Activated naive CD4-positive, alpha-beta T cell treated with anti-CD3 and anti-CD28 coated beads for 36 hours (primary cell): ENCODE measurements at regions not wholly inside any gene's neighbourhood (a gene's known extent, or its start where the extent isn't known, plus 50 kb on each side); places are given as distances from the start of the nearest gene placed in this dataset.

Experiments used
- CTCF ChIA-PET: fragments of 350-600 bp; sonication (Branson Sonifier 250); formaldehyde crosslinking; loops from one replicate; lab custom pipeline; 2021; ENCODE audit warnings: antibody characterized with exemption; lab: Charles Lee
- DNase-seq: peaks from one replicate; pipeline ENCODE4 v3.0.0-alpha.2; 2020
- H3K27ac Mint-ChIP-seq: one replicate; pipeline ENCODE4 v1.8.0; 2021; ENCODE audit warnings: mild to moderate bottlenecking, mixed read lengths
- H3K27me3 Mint-ChIP-seq: one replicate; pipeline ENCODE4 v1.8.0; 2021; ENCODE audit warnings: low read depth, mixed read lengths
- H3K36me3 Mint-ChIP-seq: one replicate; pipeline ENCODE4 v1.8.0; 2021; ENCODE audit warnings: low read depth, mixed read lengths
- H3K4me1 Mint-ChIP-seq: one replicate; pipeline ENCODE4 v1.8.0; 2021; ENCODE audit warnings: low read depth, mixed read lengths
- H3K4me3 Mint-ChIP-seq: one replicate; pipeline ENCODE4 v1.8.0; 2021; ENCODE audit warnings: mild to moderate bottlenecking, moderate library complexity, mixed read lengths
- H3K9me3 Mint-ChIP-seq: one replicate; pipeline ENCODE4 v1.8.0; 2021; ENCODE audit warnings: mixed read lengths
- intact Hi-C: fragments of 100-400 bp; cut with micrococcal nuclease; formaldehyde crosslinking; loops from one replicate; pipeline ENCODE4 v1.15.1; 2023

GRCh38 chr5:89289604-89290003 is 406.6 kb upstream of the MEF2C start:
- intact Hi-C loops, result no loop called here
- Mint-ChIP-seq H3K4me1 (no peaks in the 10 kb centered on the region), H3K4me3 (no peak overlapping the region), H3K9me3 (no peaks in the 10 kb centered on the region), H3K36me3 (no peaks in the 10 kb centered on the region), H3K27ac (no peak overlapping the region), H3K27me3 (peaks cover 6% of the 10 kb centered on the region)
- DNase-seq, result no peak
- CTCF ChIA-PET, result no interaction called here

DNA sequence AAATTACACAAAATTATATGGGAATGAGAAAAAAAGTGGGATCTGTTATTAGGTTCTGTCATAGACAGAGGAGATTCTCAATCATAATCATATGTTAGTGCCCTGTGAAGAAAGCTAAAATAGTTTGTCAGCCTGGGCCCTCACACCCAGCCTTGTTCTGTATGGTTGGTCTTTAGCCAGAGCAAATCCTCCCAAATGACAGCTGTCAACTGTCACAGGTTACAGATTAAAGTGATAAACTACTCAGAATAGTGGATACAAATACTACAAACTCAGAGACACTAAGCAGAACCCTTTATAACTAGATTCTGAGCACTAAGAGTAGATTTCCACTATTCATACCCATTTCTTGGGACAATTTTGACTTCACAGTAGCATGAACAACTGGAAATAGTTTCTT is 405.0 kb upstream of the MEF2C start:
- Mint-ChIP-seq H3K36me3 (no peaks in the 10 kb centered on the region), H3K27ac (no peak overlapping the region), H3K4me1 (no peaks in the 10 kb centered on the region), H3K27me3 (peaks cover 6% of the 10 kb centered on the region), H3K9me3 (no peaks in the 10 kb centered on the region), H3K4me3 (no peak overlapping the region)
- intact Hi-C loops, result no loop called here
- CTCF ChIA-PET, result no interaction called here
- no peak for DNase-seq

DNA sequence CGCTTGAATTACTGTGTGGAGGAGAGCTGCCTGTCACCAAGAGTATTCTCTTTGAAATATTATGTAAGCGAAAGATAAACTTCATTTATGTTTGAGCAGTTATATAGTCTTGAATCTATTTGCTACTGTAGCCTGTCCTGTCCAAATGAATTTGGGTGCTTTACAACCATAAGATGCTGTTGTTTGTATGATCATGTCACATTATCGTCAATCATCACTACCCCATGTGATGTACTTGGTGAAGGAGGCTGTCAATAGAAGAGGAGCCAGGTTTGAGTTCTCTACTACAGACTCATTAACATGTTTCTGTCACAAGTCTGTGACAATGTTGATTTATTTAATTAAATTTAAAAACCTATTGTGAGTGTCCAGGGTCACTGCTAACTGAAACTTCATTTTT is 403.3 kb upstream of the MEF2C start:
- Mint-ChIP-seq H3K27ac (no peak overlapping the region), H3K4me3 (no peak overlapping the region), H3K27me3 (peaks cover 6% of the 10 kb centered on the region), H3K4me1 (no peaks in the 10 kb centered on the region), H3K36me3 (no peaks in the 10 kb centered on the region), H3K9me3 (no peaks in the 10 kb centered on the region)
- no peak for DNase-seq
- intact Hi-C loops, result no loop called here
- CTCF ChIA-PET, result no interaction called here

DNA sequence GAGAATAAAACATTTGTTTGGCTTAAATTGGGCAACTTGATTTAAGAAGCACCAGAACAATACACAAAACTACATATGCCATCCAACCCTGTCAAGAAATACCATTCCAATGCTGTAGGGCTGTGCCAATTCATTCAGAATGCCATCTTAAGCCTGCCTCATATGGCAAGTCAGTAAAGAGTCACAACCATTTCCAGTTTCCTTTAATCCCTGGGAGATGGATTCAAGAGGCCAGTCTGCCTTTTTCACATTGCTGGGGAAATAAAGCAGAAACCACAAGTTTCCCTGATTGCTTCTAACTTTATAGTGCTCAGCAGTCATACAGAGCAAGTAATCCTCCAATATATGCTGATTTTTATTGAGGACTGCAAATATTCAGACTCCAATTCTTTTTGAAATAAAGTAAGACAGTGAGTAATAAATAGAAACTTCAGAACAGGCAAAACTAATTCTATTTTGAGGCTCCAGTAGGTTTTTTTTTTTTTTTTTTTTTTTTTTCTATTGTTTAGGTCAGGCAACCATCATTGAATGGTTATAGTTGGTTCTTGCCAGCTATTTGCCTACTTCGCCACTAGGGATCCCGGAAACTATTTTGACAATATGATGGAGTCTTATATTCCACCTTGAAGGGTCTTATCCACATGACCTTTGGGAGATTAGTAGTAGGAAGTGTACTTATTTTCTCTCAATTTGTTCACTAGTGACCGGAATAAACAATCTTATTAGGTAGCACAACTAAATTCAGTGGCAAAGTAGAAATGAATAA is 400.9 kb upstream of the MEF2C start:
- H3K27me3 Mint-ChIP-seq, result peaks cover 6% of the 10 kb centered on the region
- H3K4me3 Mint-ChIP-seq, result no peak overlapping the region
- H3K27ac Mint-ChIP-seq, result no peak overlapping the region
- no peaks in the 10 kb centered on the region for H3K4me1 Mint-ChIP-seq
- no peaks in the 10 kb centered on the region for H3K9me3 Mint-ChIP-seq
- intact Hi-C loops, result no loop called here
- no peak for DNase-seq
- CTCF ChIA-PET, result no interaction called here
- H3K36me3 Mint-ChIP-seq, result no peaks in the 10 kb centered on the region

GRCh38 chr5:89282554-89283510 is 399.8 kb upstream of the MEF2C start:
- Mint-ChIP-seq H3K27me3 (peaks cover 8% of the 10 kb centered on the region), H3K4me1 (no peaks in the 10 kb centered on the region), H3K27ac (no peak overlapping the region), H3K4me3 (no peak overlapping the region), H3K9me3 (no peaks in the 10 kb centered on the region), H3K36me3 (no peaks in the 10 kb centered on the region)
- CTCF ChIA-PET, result no interaction called here
- DNase-seq, result no peak
- intact Hi-C loops, result no loop called here

GRCh38 chr5:89281766-89282553 is 399.0 kb upstream of the MEF2C start:
- Mint-ChIP-seq H3K27ac (no peak overlapping the region), H3K4me3 (no peak overlapping the region), H3K4me1 (no peaks in the 10 kb centered on the region), H3K27me3 (peaks cover 6% of the 10 kb centered on the region), H3K36me3 (no peaks in the 10 kb centered on the region), H3K9me3 (no peaks in the 10 kb centered on the region)
- intact Hi-C loops, result no loop called here
- CTCF ChIA-PET, result no interaction called here
- DNase-seq, result no peak

DNA sequence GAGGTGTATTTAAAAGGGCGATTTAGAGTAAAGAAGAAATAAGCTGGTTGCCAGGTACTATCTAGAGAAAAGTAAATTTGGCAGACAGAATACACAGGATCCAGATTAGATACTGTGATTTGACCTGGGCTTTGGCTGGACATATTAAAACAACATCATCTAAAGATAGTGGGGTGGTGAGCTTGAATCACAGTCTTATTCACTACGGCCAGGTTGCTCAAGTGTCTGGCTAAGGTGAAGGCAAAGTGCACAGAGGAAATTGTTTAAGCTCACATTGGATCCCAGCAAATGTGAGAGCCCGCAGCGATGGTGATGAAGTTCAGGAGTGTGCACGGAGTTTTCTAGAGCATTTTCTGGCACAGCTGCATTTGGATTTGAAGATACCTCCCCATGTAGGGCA is 398.2 kb upstream of the MEF2C start:
- H3K27ac Mint-ChIP-seq, result no peak overlapping the region

GRCh38 chr5:89280103-89281037 is 397.4 kb upstream of the MEF2C start:
- intact Hi-C loops, result no loop called here
- DNase-seq, result no peak
- Mint-ChIP-seq H3K27ac (no peak overlapping the region), H3K4me1 (no peaks in the 10 kb centered on the region), H3K27me3 (peaks cover 4% of the 10 kb centered on the region), H3K36me3 (no peaks in the 10 kb centered on the region), H3K9me3 (no peaks in the 10 kb centered on the region), H3K4me3 (no peak overlapping the region)
- CTCF ChIA-PET, result interaction anchor here (0.6 kb wide), 1 partner anchor 223 kb away, joined by 3 read pairs; no protein-coding TSS in a partner anchor

More for the DNA sequence above, 398.2 kb upstream of the MEF2C start:
- intact Hi-C loops, result no loop called here
- H3K4me3 Mint-ChIP-seq, result no peak overlapping the region
- H3K9me3 Mint-ChIP-seq, result no peaks in the 10 kb centered on the region
- DNase-seq, result no peak
- H3K36me3 Mint-ChIP-seq, result no peaks in the 10 kb centered on the region
- H3K27me3 Mint-ChIP-seq, result peaks cover 4% of the 10 kb centered on the region
- no peaks in the 10 kb centered on the region for H3K4me1 Mint-ChIP-seq
- CTCF ChIA-PET, result interaction anchor here (0.6 kb wide), 2 partner anchors 224 to 1173 kb away, joined by 3 to 4 read pairs; no protein-coding TSS in a partner anchor

- H3K27me3 Mint-ChIP-seq, result peaks cover 2% of the 10 kb centered on the region
- intact Hi-C loops, result no loop called here
- no peak for DNase-seq
- CTCF ChIA-PET, result no interaction called here
- H3K27ac Mint-ChIP-seq, result no peak overlapping the region
- H3K4me3 Mint-ChIP-seq, result no peak overlapping the region
- no peaks in the 10 kb centered on the region for H3K36me3 Mint-ChIP-seq
- H3K9me3 Mint-ChIP-seq, result no peaks in the 10 kb centered on the region
- H3K4me1 Mint-ChIP-seq, result no peaks in the 10 kb centered on the region
Observed at GRCh38 chr5:89279391-89280036, 396.5 kb upstream of the MEF2C start.

DNA sequence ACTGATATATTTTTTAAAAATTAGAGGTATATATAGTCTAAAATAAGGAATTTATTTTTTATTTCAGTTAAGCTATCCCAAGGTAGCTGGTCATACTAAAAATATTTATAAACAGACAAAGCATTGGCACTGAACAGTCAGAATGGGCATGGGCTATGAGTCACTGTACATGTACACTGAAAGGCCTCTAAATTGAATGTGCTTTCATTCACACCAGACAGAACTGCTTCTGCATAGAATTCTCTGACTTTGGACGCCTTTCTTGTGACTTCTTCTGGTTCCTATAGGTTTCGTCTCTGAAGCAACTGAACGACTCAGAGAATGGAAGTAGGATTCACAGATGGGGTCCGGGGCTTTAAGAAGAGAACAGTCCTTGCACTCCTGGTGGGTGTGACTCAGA is 394.8 kb upstream of the MEF2C start:
- Mint-ChIP-seq H3K27me3 (peaks cover 2% of the 10 kb centered on the region), H3K36me3 (no peaks in the 10 kb centered on the region), H3K4me1 (no peaks in the 10 kb centered on the region), H3K9me3 (no peaks in the 10 kb centered on the region), H3K4me3 (no peak overlapping the region), H3K27ac (no peak overlapping the region)
- DNase-seq, result no peak
- intact Hi-C loops, result no loop called here
- CTCF ChIA-PET, result no interaction called here
